HPDE6-E6E7 (cell line): ENCODE measurements at regions not wholly inside any gene's neighbourhood (a gene's known extent, or its start where the extent isn't known, plus 50 kb on each side); places are given as distances from the start of the nearest gene placed in this dataset.
"Not testable (repeated sequence)": the region's sequence is repeated elsewhere in the genome, so short reads cannot be mapped to it uniquely, and the experiment has no call there.

Experiments used
- DNase-seq: peaks from one replicate; pipeline ENCODE4 v3.0.0; 2011; ENCODE audit warnings: missing footprints; ENCODE audit errors: extremely low spot score

DNA sequence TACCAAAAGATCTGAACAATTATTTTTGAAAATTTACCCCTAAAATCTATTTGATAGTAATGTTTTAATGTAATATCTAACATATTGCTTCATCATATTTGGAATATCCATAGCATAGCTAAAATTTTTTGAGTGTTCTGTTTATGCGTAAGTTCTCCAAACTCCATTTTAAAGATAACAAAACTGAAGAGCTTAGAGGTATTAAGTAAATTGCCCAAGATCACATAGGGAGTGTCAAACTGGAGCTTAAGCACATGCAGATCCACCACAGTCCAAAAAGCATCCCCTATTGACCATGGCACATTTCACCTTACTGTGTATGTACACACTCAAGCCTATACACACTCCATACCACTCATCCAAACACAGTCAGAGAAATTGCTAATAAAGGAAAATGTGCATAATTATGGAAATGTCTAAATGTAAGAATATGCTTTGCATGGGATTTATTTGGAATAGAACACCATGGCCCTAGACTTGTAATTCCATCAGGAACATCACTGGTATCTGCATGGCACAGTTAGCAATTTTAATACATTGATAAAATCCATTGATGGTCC lies 85.2 kb upstream of the TGFBR2 start:
- DNase-seq, result no peak

DNA sequence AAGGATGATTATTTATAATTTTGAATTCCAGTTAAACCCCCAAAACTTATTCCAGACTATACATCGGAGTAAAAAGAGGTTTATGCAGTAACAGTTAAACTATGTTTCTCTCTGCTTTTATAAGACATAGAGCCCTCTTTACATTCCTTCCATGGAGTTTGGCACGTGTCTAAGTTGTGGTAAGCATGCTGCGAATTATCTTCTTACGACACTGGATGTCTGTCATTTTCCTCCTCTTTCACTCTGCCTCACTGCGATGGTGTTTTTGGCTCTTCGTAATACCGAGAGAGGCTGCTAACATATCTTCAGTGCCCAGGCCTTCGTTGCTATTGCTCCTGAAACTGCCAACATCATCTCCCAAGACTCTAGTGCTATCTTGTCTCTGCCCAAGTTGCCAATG lies 83.9 kb upstream of the TGFBR2 start:
- DNase-seq, result no peak

GRCh38 chr3:30523366-30523765 lies 83.0 kb upstream of the TGFBR2 start:
- DNase-seq, result no peak

DNA sequence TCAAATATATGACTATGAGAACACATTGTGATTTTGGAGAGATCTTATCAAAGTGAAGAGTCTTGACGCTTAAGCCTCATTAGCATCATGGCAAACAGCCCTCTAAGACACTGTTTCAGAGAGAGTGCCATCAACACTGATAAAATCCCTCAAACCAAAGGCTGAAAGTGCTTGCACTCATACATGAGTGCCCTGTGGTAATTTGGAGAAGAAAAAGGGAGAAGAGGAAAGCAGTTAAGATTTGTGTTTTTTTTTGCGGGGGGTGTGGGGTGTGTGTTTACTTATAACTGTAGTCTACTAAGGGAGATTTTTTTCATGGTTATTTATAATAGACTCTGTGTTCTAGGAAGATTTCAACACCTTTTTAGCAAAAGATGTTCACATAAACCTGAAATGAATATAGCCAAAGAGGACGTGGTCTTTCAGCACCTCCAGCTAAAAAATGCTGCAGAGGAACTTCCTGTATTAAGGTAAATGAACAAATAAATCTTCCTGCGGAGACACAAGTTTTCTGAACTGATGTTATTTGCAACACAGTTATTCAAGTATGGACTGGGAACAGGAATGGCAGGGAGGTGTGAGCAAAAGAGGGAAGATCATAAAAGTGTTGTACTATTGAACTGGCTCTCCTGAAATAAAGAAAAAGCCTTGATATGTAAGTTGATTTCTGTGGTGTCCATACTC lies 81.9 kb upstream of the TGFBR2 start:
- no peak for DNase-seq

DNA sequence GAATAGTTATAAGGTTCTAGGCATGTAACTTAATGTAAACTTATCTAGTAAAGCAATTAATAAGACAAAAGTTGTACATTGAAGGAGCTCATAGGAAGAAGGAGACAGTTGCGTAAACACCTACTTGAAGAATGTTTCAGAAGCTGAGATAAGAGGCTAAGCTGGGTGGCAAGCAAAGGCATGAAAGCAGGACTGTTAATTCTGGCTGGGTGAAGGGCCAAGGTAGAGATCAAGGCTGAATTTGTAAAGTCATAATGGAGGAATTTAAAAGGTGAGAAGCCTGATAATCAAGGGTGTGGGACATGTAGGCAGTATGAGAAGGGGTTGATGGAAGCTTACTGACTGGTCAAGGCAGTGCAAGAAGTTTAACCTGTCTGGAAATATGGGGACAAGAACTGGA lies 80.4 kb upstream of the TGFBR2 start:
- DNase-seq, result no peak

DNA sequence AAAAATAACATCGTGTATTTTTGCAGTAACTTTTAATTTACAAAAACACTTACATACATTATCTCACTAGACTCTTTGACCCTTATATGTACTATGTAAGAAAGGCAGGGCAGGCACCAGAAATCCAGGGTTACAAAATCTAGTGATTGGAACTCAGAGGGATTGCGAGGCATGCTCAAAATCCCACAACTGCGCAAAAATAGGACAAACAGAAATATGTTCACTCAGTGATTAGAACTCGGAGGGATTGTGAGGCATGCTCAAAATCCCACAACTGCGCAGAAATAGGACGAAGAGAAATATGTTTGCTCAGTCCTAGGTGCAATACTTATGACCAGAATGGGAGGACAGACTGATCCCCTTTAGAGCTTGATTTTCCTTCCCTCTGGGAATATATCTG lies 79.2 kb upstream of the TGFBR2 start:
- DNase-seq, result no peak

DNA sequence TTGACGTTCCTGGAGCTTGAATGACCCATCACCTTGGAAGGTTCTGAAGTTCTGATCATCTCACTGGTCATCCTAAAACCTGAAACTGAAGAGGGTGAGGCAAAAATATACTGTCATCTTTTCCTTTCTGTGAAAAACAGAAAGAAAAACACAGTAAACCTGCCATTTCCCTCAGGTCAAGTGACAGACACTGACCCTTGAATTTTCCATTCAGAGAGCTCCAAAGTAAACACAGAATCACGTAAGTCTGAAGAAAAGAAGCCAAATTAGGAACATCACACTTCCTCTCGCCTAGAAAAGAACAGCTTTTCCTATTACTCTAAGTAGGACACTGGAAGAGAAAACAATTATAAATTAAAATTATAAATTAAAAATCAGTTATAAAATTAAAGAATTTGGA lies 78.7 kb upstream of the TGFBR2 start:
- DNase-seq, result no peak

- DNase-seq, result no peak
Observed at GRCh38 chr3:30530084-30530483, 76.3 kb upstream of the TGFBR2 start.

DNA sequence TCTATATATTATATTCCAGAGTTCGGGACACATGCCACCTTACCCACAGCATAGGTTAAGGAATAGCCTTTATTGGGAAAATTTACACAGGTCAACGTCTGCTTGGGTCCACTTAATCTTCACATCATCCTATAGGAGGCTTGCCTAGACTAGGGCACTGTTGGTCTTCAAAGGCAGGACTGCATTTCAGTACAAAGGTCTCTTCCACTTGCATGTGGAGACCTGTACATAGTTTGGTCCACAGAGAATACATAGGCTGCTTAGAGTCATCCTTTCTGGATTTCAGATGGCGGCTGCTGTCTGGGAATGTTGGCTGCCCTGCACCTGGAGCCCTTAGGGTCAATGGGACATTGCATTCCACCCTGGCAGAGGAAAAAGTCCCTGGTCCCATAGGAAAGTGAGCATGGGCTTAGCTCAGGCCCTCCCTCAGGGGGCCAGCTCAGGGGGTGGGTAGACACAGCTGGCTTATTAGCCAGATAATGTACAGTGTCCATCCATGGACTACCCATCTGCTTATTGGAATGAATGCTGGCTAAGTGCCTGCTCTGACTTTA lies 75.3 kb upstream of the TGFBR2 start:
- DNase-seq, result no peak

GRCh38 chr3:30535525-30535924 lies 70.9 kb upstream of the TGFBR2 start:
- no peak for DNase-seq

- peak; percentile 21 for DNase-seq
Observed at GRCh38 chr3:30538791-30539190, 67.6 kb upstream of the TGFBR2 start.

GRCh38 chr3:30539206-30539605 lies 67.2 kb upstream of the TGFBR2 start:
- DNase-seq, result peak; percentile 8

DNA sequence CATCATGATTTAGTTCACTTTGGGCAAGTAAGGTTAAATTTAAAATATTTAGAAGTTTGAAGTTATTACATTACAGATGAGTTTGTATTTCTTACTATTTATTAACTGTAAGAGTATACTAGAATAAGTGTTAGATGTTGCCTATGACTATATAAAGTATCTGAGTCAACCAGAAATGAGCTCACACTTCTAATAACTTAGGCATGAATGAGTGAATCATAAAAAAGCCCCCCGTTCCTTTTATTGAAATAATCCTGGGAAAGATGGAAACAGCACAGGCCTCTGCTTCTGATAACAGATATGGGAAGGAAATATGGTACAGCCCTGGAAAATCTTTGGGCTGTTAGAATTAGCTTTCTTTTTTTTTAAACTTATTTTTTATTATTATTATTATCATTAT lies 66.6 kb upstream of the TGFBR2 start:
- peak; percentile 3 for DNase-seq

- not testable (repeated sequence) for DNase-seq
Observed at GRCh38 chr3:30541156-30541555, 65.2 kb upstream of the TGFBR2 start.

DNA sequence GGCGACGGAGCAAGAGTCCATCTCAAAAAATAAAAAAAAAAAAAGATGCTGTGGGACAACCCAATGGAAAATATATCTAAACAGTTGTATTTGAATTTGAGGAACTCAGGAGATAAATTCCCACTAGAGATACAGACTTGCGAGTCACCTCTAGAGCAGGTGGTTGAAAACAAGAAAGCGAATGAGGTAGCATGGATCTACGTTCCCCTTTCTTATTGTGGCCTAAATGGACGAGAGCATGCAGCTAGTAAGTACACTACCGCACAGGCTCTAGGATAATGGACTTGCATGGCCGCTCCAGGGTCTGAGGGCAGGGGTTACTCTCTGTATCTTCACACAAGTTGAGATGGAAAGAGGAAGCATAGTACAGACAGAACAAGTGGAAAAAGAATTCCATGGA lies 63.5 kb upstream of the TGFBR2 start:
- no peak for DNase-seq

- DNase-seq, result peak; percentile 2
Observed at GRCh38 chr3:30544812-30545211, 61.6 kb upstream of the TGFBR2 start.

GRCh38 chr3:30546934-30547333 lies 59.5 kb upstream of the TGFBR2 start:
- no peak for DNase-seq

DNA sequence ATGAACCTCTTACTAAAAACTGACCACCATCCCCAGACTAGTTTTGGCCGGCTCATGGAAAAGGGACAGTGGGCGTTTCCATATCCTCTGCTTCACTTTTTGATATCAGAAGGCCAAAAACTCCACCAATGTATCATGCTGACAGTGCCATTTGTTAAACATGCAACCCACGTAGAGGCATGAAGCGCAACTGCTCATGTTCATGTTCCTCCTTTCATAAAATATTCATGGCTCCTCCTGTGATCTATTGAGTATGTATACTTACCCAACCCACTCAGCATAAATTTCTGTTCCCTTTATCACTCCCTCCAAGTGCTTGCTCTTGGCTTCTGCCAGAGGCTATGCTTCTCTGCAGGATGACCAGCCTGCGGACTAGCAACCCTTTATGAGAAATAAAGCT lies 58.7 kb upstream of the TGFBR2 start:
- no peak for DNase-seq

DNA sequence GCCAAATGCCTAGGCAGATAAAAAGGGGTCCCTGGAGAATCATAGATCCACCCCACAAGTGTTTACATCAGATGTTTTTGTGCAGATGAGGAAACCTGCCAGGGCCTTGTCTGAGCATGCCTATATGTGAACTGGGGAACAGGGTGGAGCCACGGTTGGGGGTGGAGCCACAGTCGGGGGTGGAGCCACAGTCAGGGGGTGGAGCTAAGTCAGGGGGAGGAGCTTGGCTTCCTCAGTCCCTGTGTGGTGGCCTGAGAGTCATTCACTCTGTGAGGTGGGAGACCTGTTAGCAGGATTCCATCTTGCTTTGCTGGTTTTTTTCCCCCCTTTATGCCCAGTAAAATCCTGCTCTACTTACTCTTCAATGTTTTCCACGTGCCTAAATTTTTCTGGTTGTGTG lies 57.8 kb upstream of the TGFBR2 start:
- DNase-seq, result no peak

GRCh38 chr3:30549600-30549999 lies 56.8 kb upstream of the TGFBR2 start:
- DNase-seq, result no peak

GRCh38 chr3:30550246-30550645 lies 56.2 kb upstream of the TGFBR2 start:
- no peak for DNase-seq

DNA sequence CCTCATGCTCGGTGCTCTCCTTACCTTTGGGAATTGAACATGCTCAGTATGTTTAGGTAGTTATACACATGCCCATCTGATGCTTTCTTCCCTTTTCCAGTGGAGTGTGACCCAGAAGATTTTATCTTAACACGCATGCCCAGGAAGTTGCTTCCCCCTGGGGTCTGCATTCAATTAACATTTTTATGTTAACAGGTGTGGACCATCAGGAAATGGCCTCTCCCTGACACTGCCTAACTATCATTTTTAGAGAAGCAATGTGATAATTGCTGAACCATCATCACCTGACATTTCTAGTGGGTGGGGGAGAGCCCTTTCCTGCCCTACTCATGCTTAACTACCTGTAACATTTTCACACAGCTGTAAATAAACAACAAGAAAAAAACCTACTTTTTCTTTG lies 55.1 kb upstream of the TGFBR2 start:
- DNase-seq, result no peak

GRCh38 chr3:30551927-30552326 lies 54.5 kb upstream of the TGFBR2 start:
- DNase-seq, result no peak
